Kidney epithelial cell (primary cell): ENCODE measurements at regions not wholly inside any gene's neighbourhood (a gene's known extent, or its start where the extent isn't known, plus 50 kb on each side); places are given as distances from the start of the nearest gene placed in this dataset.
"Not testable (repeated sequence)": the region's sequence is repeated elsewhere in the genome, so short reads cannot be mapped to it uniquely, and the experiment has no call there.

Experiments
- DNase-seq: peaks from one replicate; pipeline ENCODE4 v3.0.0-alpha.2; 2010; ENCODE audit warnings: low read depth
- H3K27me3 ChIP-seq: 2 replicates; pipeline ENCODE4 v1.6.0; 2011; ENCODE audit warnings: low read length; ENCODE audit not compliant: control insufficient read depth, insufficient read depth
- H3K36me3 ChIP-seq: 2 replicates; pipeline ENCODE4 v1.5.1; 2011; ENCODE audit warnings: low read length; ENCODE audit not compliant: control insufficient read depth, insufficient read depth
- H3K4me3 ChIP-seq: 2 replicates; pipeline ENCODE4 v1.5.1; 2011; ENCODE audit warnings: low read depth, mild to moderate bottlenecking, control low read depth, low read length
- TF ChIP-seq, protein P1 (sequence below): IDR thresholded peaks from 2 replicates; pipeline ENCODE4 v1.5.1; 2011; ENCODE audit warnings: mild to moderate bottlenecking, moderate library complexity, low read length, control low read depth, inconsistent platforms; ENCODE audit not compliant: insufficient read depth, poor library complexity, severe bottlenecking

DNA sequence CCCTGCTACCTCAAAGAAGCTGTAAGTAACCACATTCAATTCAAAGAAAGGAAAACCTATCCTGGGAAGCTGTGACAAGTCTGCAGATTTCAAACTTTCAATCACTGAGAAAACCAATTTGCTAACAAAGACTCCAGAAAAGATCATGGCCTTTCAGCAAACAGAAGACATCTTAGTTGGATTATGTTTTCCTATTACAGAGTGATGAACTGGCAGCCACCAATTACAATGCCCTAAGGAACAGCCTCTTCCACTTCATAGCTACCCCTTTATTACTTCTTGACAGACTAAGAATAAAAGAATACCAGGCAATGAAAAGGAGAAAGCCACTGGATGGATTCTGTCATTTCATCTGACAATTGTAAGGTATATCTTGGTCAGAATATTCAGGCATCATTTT is 128.2 kb upstream of the RASEF start:
- TF ChIP-seq, protein P1, sequence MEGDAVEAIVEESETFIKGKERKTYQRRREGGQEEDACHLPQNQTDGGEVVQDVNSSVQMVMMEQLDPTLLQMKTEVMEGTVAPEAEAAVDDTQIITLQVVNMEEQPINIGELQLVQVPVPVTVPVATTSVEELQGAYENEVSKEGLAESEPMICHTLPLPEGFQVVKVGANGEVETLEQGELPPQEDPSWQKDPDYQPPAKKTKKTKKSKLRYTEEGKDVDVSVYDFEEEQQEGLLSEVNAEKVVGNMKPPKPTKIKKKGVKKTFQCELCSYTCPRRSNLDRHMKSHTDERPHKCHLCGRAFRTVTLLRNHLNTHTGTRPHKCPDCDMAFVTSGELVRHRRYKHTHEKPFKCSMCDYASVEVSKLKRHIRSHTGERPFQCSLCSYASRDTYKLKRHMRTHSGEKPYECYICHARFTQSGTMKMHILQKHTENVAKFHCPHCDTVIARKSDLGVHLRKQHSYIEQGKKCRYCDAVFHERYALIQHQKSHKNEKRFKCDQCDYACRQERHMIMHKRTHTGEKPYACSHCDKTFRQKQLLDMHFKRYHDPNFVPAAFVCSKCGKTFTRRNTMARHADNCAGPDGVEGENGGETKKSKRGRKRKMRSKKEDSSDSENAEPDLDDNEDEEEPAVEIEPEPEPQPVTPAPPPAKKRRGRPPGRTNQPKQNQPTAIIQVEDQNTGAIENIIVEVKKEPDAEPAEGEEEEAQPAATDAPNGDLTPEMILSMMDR: no peak
- DNase-seq: no peak
- H3K36me3 ChIP-seq: no peaks in the 10 kb centered on the region
- no peaks in the 10 kb centered on the region for H3K27me3 ChIP-seq
- no peak overlapping the region for H3K4me3 ChIP-seq

DNA sequence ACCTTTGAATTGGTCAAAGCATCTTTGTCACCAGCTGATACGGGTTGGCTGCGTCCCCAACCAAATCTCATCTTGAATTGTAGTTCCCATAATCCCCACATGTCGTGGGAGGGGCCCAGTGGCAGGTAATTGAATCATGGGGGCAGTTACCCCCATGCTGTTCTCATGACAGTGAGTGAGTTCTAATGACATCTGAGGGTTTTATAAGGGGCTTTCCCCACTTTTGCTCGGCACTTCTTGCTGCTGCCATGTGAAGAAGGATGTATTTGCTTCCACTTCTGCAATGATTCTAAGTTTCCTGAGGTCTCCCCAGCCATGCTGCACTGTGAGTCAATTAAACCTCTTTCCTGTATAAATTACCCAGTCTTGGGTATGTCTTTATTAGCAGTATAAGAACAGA is 126.1 kb upstream of the RASEF start:
- DNase-seq, H3K36me3 ChIP-seq, H3K4me3 ChIP-seq, H3K27me3 ChIP-seq: not testable (repeated sequence)

DNA sequence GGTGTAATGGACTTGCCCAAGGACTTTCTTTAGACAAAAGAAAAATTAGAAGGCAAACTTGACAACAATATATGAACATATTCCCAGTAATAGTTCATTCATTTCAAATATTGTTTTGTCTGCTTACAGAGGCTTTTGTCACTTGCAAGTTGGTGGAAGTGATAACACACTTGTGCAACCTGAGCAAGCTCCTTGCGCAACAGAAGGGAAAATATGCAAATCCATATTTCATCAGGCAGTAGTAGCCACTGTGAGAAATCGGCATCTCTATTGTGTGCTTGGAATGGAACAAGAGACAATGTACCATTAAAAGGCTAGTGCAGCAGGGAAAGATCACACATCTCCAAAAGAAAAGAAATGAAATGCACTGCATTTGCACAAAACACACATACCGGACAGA is 125.3 kb upstream of the RASEF start:
- Histone ChIP-seq H3K4me3 (no peak overlapping the region), H3K36me3 (no peaks in the 10 kb centered on the region), H3K27me3 (no peaks in the 10 kb centered on the region)
- no peak for DNase-seq
- TF ChIP-seq, protein P1: no peak

DNA sequence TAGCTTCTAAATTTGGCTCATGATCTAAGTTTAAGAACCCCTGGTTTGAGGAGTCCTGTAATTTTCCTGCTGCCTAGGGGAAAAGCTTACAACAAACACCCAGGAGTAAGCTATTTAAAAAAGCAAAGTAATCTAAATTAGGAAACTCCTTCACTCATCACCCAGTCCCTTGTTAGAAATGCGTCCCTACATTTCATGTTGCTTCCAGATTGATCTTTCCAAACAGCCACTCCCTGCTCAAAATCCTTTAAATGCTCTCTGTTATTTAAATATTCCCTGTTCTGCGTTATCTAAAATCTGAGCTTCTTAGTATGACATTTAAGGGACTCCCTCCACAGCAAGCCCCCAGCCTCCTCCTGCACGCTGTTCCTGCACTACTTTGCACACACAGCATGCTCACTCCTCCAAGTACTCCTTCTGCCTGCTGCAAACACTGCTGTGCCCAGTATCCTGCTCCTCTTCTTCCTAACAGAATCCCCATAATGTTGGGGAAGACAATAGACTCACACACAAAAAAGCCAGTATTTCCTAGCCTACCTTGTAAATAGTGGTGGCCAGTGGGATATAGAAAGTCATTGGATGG is 123.3 kb upstream of the RASEF start:
- Histone ChIP-seq H3K4me3 (no peak overlapping the region), H3K36me3 (no peaks in the 10 kb centered on the region), H3K27me3 (no peaks in the 10 kb centered on the region)
- DNase-seq: no peak
- TF ChIP-seq, protein P1: no peak

DNA sequence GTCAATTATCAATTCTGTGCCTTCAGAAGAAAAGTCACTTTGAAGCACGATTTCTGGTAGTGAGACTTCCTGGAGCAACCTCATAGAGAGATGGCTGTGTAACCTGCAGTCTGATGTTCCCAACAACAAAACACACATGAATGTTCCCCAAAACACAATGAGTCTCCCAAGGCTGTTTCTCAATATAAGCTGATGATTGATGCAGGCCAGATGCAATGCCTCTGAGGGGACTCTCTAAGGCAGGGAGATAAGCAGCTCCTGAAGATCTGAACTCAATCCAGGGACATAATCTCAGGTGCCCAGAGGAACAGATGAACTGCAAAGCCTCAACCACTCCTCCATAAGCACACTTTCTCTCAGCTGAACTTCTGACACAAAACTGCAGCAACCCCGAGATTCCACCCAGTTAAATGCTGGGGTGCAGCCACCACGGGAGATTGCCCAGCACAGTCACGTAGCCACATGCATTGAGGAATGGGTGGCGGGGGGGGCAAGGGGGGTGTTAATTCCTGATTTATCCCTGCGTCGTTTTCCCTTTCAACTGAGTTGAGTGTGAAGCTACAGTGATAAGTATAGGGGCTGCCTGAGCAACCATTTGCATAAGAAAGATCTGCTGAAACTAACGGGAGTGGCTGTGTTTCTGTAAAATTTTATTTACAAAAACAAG is 122.7 kb upstream of the RASEF start:
- TF ChIP-seq, protein P1: no peak
- no peaks in the 10 kb centered on the region for H3K36me3 ChIP-seq
- H3K27me3 ChIP-seq: no peaks in the 10 kb centered on the region
- no peak for DNase-seq
- no peak overlapping the region for H3K4me3 ChIP-seq

DNA sequence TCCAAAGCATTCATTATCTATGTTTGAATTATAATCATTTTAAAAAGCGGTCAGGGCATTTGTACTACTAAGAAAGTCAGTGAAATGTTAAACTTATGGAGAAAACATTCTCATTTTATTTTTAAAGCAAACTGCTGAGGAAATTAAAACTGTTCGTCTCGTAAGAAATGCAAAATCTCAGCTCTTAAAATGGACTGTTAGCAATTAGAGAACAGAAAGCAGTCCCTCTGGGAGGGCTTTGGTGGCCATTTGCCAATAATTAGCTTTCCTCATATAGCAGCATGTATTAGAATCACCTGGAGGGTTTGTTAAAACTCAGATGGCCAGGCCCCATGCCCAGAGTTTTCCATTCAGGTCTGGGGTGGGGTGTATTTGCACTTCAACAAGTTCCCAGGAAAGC is 120.7 kb upstream of the RASEF start:
- TF ChIP-seq, protein P1: no peak
- no peak for DNase-seq
- no peaks in the 10 kb centered on the region for H3K36me3 ChIP-seq
- no peaks in the 10 kb centered on the region for H3K27me3 ChIP-seq
- no peak overlapping the region for H3K4me3 ChIP-seq
